IPS DF 6.9 (cell line): ENCODE measurements at regions not wholly inside any gene's neighbourhood (a gene's known extent, or its start where the extent isn't known, plus 50 kb on each side); places are given as distances from the start of the nearest gene placed in this dataset.
A peak's percentile ranks its signal among the peaks of the same experiment; 100 is the strongest.

Experiments
- DNase-seq: peaks from one replicate; pipeline ENCODE4 v3.0.0-alpha.2; 2013; ENCODE audit warnings: low read depth, low spot score
- H3K27ac ChIP-seq: one replicate; pipeline ENCODE4 v1.5.1; 2013; ENCODE audit warnings: low read length, control low read depth
- H3K27me3 ChIP-seq: 2 replicates; pipeline ENCODE4 v1.6.1; 2013; ENCODE audit warnings: mild to moderate bottlenecking, low read length; ENCODE audit not compliant: control insufficient read depth, insufficient read depth
- H3K36me3 ChIP-seq: 2 replicates; pipeline ENCODE4 v1.6.1; 2013; ENCODE audit warnings: low read length; ENCODE audit not compliant: control insufficient read depth, insufficient read depth
- H3K4me1 ChIP-seq: 2 replicates; pipeline ENCODE4 v1.6.1; 2013; ENCODE audit warnings: low read length; ENCODE audit not compliant: control insufficient read depth, insufficient read depth
- H3K4me3 ChIP-seq: 2 replicates; pipeline ENCODE4 v1.5.1; 2013; ENCODE audit warnings: mild to moderate bottlenecking, low read length
- H3K9me3 ChIP-seq: 2 replicates; pipeline ENCODE4 v1.6.1; 2013; ENCODE audit warnings: low read length, inconsistent platforms; ENCODE audit not compliant: control insufficient read depth, insufficient read depth
- WGBS: extraction: QIAGEN DNeasy Blood & Tissue Kit; methylation state at CpG from one replicate; pipeline ENCODE4 v1.1.7; 2013; ENCODE audit warnings: mixed read lengths, missing lambda C conversion rate; ENCODE audit not compliant: insufficient read length, insufficient coverage; 5-methylcytosine and 5-hydroxymethylcytosine counted together

- no peak for DNase-seq
- Histone ChIP-seq H3K4me1 (no peaks in the 10 kb centered on the region; the same call in 1 of the 2 replicates), H3K9me3 (peaks cover 4% of the 10 kb centered on the region; the same call in 1 of the 2 replicates), H3K27ac (no peak overlapping the region), H3K27me3 (no peaks in the 10 kb centered on the region), H3K4me3 (no peak overlapping the region), H3K36me3 (no peaks in the 10 kb centered on the region; the same call in 1 of the 2 replicates)
- WGBS: no CpG with 5 or more reads among the region's 19 CpGs
Observed at GRCh38 chr7:156397249-156397648, 243.3 kb upstream of the RNF32 start.

GRCh38 chr7:156389116-156389692, 251.4 kb upstream of the RNF32 start:
- H3K9me3 ChIP-seq: peaks cover 3% of the 10 kb centered on the region; the same call in 1 of the 2 replicates
- no peak overlapping the region for H3K4me3 ChIP-seq
- H3K27me3 ChIP-seq: no peaks in the 10 kb centered on the region
- H3K4me1 ChIP-seq: no peaks in the 10 kb centered on the region
- H3K27ac ChIP-seq: no peak overlapping the region
- WGBS: no CpG with 5 or more reads among the region's 24 CpGs
- DNase-seq: no peak
- H3K36me3 ChIP-seq: no peaks in the 10 kb centered on the region; the same call in 1 of the 2 replicates

GRCh38 chr7:156386097-156386496, 254.5 kb upstream of the RNF32 start:
- no CpG with 5 or more reads among the region's 6 CpGs for WGBS
- H3K27me3 ChIP-seq: no peaks in the 10 kb centered on the region
- no peak overlapping the region for H3K4me3 ChIP-seq
- H3K4me1 ChIP-seq: no peaks in the 10 kb centered on the region
- DNase-seq: peak; percentile 2
- no peak overlapping the region for H3K27ac ChIP-seq
- no peaks in the 10 kb centered on the region for H3K36me3 ChIP-seq
- peaks cover 6% of the 10 kb centered on the region for H3K9me3 ChIP-seq

- Histone ChIP-seq H3K36me3 (no peaks in the 10 kb centered on the region), H3K9me3 (peaks cover 6% of the 10 kb centered on the region), H3K27me3 (no peaks in the 10 kb centered on the region), H3K4me1 (no peaks in the 10 kb centered on the region), H3K4me3 (no peak overlapping the region), H3K27ac (no peak overlapping the region)
- DNase-seq: no peak
- no CpG with 5 or more reads among the region's 14 CpGs for WGBS
Observed at GRCh38 chr7:156384706-156385105, 255.9 kb upstream of the RNF32 start.

GRCh38 chr7:156383526-156383925, 257.0 kb upstream of the RNF32 start:
- Histone ChIP-seq H3K27me3 (no peaks in the 10 kb centered on the region), H3K27ac (no peak overlapping the region), H3K36me3 (no peaks in the 10 kb centered on the region), H3K4me3 (no peak overlapping the region), H3K4me1 (no peaks in the 10 kb centered on the region), H3K9me3 (peaks cover 6% of the 10 kb centered on the region)
- no CpG with 5 or more reads among the region's 4 CpGs for WGBS
- no peak for DNase-seq

GRCh38 chr7:156380261-156380660, 260.3 kb upstream of the RNF32 start:
- Histone ChIP-seq H3K4me1 (no peaks in the 10 kb centered on the region), H3K27ac (no peak overlapping the region), H3K9me3 (peaks cover 6% of the 10 kb centered on the region), H3K27me3 (no peaks in the 10 kb centered on the region), H3K4me3 (no peak overlapping the region), H3K36me3 (no peaks in the 10 kb centered on the region)
- DNase-seq: no peak
- no CpG with 5 or more reads among the region's 4 CpGs for whole genome bisulfite sequencing

- DNase-seq: no peak
- H3K9me3 ChIP-seq: peaks cover 4% of the 10 kb centered on the region
- 100% methylated on average over 1 of the region's 14 CpGs for WGBS
- no peak overlapping the region for H3K4me3 ChIP-seq
- H3K36me3 ChIP-seq: no peaks in the 10 kb centered on the region
- no peaks in the 10 kb centered on the region for H3K4me1 ChIP-seq
- H3K27me3 ChIP-seq: no peaks in the 10 kb centered on the region
- H3K27ac ChIP-seq: no peak overlapping the region
Observed at GRCh38 chr7:156379324-156380070, 261.1 kb upstream of the RNF32 start.

- WGBS: no CpG with 5 or more reads among the region's 10 CpGs
Observed at GRCh38 chr7:156378806-156379205, 261.8 kb upstream of the RNF32 start.

GRCh38 chr7:156376317-156376716, 264.3 kb upstream of the RNF32 start:
- Histone ChIP-seq H3K27me3 (no peaks in the 10 kb centered on the region), H3K36me3 (no peaks in the 10 kb centered on the region), H3K4me3 (no peak overlapping the region), H3K4me1 (no peaks in the 10 kb centered on the region), H3K9me3 (peaks cover 4% of the 10 kb centered on the region), H3K27ac (no peak overlapping the region)
- WGBS: no CpG with 5 or more reads among the region's 7 CpGs
- DNase-seq: no peak

More at GRCh38 chr7:156378806-156379205, 261.8 kb upstream of the RNF32 start:
- Histone ChIP-seq H3K9me3 (peaks cover 4% of the 10 kb centered on the region), H3K36me3 (no peaks in the 10 kb centered on the region), H3K27ac (no peak overlapping the region), H3K27me3 (no peaks in the 10 kb centered on the region), H3K4me1 (no peaks in the 10 kb centered on the region), H3K4me3 (no peak overlapping the region)
- DNase-seq: no peak

- H3K27ac ChIP-seq: no peak overlapping the region
- no peaks in the 10 kb centered on the region for H3K4me1 ChIP-seq
- no CpG with 5 or more reads among the region's 4 CpGs for WGBS
- no peak overlapping the region for H3K4me3 ChIP-seq
- no peaks in the 10 kb centered on the region for H3K36me3 ChIP-seq
- DNase-seq: no peak
- H3K27me3 ChIP-seq: no peaks in the 10 kb centered on the region
- H3K9me3 ChIP-seq: peaks cover 4% of the 10 kb centered on the region
Observed at GRCh38 chr7:156374335-156374734, 266.2 kb upstream of the RNF32 start.
